GM12878 (cell line): ENCODE measurements at regions not wholly inside any gene's neighbourhood (a gene's known extent, or its start where the extent isn't known, plus 50 kb on each side); places are given as distances from the start of the nearest gene placed in this dataset.

Source experiments
- CUX1 ChIP-seq: IDR thresholded peaks from 2 replicates; pipeline ENCODE4 v1.6.1; 2012; ENCODE audit warnings: improper control_type of control experiment, low read depth, low read length; ENCODE audit not compliant: insufficient replicate concordance
- ESRRA ChIP-seq: IDR thresholded peaks from 2 replicates; pipeline ENCODE4 v1.6.1; 2012; ENCODE audit warnings: mild to moderate bottlenecking, low read length, improper control_type of control experiment
- LARP7 ChIP-seq: fragments of 450-650 bp; IDR thresholded peaks from 2 replicates; pipeline ENCODE4 v1.6.1; 2017; ENCODE audit warnings: mild to moderate bottlenecking
- MTA3 ChIP-seq: IDR thresholded peaks from 2 replicates; pipeline ENCODE4 v1.6.1; 2012; ENCODE audit warnings: low read length, inconsistent platforms, borderline replicate concordance
- PKNOX1 ChIP-seq: fragments of 450-650 bp; IDR thresholded peaks from 2 replicates; pipeline ENCODE4 v1.6.1; 2016; ENCODE audit warnings: mild to moderate bottlenecking
- POLR2A ChIP-seq: IDR thresholded peaks from 2 replicates; pipeline ENCODE4 v1.6.1; 2011; ENCODE audit warnings: low read depth, mild to moderate bottlenecking, low read length
- TCF12 ChIP-seq: IDR thresholded peaks from 2 replicates; pipeline ENCODE4 v1.6.1; 2011; ENCODE audit warnings: low read depth, mild to moderate bottlenecking, low read length
- TF ChIP-seq, protein P1 (sequence below), 3 experiments: IDR thresholded peaks in 2 of 3; conservative IDR thresholded peaks in 1 of 3; 2 replicates each; pipeline ENCODE4 v1.5.1; 2011; ENCODE audit warnings: low read depth in 3 of 3, low read length in 3 of 3, mild to moderate bottlenecking in 3 of 3, control low read depth in 2 of 3, moderate library complexity in 2 of 3, inconsistent platforms in 1 of 3, mixed read lengths in 1 of 3; ENCODE audit not compliant: control insufficient read depth in 2 of 3, insufficient read depth in 1 of 3; ENCODE audit errors: extremely low read depth in 1 of 3
- TF ChIP-seq, protein P2 (sequence below): fragments of 450-650 bp; IDR thresholded peaks from 2 replicates; pipeline ENCODE4 v1.6.1; 2017; ENCODE audit warnings: mild to moderate bottlenecking, low read depth, inconsistent platforms; ENCODE audit not compliant: poor library complexity, severe bottlenecking

DNA sequence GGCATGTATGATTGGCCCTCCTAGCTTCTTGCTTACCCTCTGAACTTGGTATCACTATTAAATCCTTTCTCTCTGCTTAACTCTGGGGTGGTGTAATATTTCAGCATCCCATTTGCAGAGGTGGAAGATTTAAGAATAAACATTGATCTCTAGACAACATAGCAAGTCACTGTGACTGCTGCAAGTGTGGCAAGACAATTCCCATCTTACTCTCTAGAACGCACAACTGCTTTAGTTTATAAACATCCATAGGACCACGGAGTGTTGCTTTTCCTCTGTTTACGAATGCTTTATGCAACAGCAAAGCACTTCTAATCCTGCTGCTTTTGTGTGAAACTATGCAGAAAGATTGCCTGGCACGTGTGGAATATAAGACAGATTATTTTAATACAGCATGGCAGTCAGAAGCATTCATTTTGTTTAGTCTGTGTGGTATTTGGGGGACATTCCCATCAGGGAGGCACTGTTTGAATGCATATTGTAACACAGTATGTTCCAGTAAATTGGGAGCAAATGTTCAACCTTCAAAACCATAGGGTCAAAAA is 338.9 kb upstream of the TMCO5A start:
- no peak for TF ChIP-seq POLR2A
- TF ChIP-seq ESRRA, result no peak
- TF ChIP-seq, protein P1, sequence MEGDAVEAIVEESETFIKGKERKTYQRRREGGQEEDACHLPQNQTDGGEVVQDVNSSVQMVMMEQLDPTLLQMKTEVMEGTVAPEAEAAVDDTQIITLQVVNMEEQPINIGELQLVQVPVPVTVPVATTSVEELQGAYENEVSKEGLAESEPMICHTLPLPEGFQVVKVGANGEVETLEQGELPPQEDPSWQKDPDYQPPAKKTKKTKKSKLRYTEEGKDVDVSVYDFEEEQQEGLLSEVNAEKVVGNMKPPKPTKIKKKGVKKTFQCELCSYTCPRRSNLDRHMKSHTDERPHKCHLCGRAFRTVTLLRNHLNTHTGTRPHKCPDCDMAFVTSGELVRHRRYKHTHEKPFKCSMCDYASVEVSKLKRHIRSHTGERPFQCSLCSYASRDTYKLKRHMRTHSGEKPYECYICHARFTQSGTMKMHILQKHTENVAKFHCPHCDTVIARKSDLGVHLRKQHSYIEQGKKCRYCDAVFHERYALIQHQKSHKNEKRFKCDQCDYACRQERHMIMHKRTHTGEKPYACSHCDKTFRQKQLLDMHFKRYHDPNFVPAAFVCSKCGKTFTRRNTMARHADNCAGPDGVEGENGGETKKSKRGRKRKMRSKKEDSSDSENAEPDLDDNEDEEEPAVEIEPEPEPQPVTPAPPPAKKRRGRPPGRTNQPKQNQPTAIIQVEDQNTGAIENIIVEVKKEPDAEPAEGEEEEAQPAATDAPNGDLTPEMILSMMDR (IDR thresholded peaks at IDR 0.05 in 2 of 3, conservative IDR thresholded peaks at IDR 0.05 in 1 of 3; ENCODE audit: control insufficient read depth in 2 of 3, extremely low read depth in 1 of 3, insufficient read depth in 1 of 3, low read depth in 3 of 3, low read length in 3 of 3), result no peak
- TF ChIP-seq CUX1, result no peak
- no peak for TF ChIP-seq PKNOX1
- TF ChIP-seq LARP7, result no peak
- TF ChIP-seq MTA3, result no peak
- TF ChIP-seq, protein P2, sequence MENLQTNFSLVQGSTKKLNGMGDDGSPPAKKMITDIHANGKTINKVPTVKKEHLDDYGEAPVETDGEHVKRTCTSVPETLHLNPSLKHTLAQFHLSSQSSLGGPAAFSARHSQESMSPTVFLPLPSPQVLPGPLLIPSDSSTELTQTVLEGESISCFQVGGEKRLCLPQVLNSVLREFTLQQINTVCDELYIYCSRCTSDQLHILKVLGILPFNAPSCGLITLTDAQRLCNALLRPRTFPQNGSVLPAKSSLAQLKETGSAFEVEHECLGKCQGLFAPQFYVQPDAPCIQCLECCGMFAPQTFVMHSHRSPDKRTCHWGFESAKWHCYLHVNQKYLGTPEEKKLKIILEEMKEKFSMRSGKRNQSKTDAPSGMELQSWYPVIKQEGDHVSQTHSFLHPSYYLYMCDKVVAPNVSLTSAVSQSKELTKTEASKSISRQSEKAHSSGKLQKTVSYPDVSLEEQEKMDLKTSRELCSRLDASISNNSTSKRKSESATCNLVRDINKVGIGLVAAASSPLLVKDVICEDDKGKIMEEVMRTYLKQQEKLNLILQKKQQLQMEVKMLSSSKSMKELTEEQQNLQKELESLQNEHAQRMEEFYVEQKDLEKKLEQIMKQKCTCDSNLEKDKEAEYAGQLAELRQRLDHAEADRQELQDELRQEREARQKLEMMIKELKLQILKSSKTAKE, result no peak
- TF ChIP-seq TCF12, result no peak
